ENCODE measurements at regions not wholly inside any gene's neighbourhood (a gene's known extent, or its start where the extent isn't known, plus 50 kb on each side); places are given as distances from the start of the nearest gene placed in this dataset.

DNA sequence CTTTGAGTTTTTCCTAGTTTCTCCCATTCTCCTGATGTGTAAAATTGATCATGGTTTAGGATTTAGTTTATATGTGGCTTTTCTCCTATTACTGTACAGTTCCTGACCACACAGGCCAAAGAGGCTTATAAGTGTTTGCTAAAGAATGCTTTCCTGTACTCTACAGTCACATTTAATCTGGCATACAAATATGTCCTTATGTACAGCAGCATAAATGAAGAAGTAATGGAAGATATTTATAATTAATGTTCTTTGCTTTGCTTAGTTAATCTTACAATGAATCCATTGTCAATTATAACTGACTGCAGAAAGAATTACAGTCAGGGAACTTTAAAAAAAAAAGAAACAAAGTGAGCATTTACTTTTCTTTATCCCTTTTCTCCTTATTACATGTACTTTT lies 293.9 kb downstream of the KCNC2 start:
- TF ChIP-seq POLR2A (IDR thresholded peaks at IDR 0.05; ENCODE audit: extremely low read depth, insufficient read length) = no peak
- TF ChIP-seq, protein P1, sequence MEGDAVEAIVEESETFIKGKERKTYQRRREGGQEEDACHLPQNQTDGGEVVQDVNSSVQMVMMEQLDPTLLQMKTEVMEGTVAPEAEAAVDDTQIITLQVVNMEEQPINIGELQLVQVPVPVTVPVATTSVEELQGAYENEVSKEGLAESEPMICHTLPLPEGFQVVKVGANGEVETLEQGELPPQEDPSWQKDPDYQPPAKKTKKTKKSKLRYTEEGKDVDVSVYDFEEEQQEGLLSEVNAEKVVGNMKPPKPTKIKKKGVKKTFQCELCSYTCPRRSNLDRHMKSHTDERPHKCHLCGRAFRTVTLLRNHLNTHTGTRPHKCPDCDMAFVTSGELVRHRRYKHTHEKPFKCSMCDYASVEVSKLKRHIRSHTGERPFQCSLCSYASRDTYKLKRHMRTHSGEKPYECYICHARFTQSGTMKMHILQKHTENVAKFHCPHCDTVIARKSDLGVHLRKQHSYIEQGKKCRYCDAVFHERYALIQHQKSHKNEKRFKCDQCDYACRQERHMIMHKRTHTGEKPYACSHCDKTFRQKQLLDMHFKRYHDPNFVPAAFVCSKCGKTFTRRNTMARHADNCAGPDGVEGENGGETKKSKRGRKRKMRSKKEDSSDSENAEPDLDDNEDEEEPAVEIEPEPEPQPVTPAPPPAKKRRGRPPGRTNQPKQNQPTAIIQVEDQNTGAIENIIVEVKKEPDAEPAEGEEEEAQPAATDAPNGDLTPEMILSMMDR (IDR thresholded peaks at IDR 0.05; ENCODE audit: low read depth, low read length) = no peak

Measured in NB4 (cell line).